ENCODE measurements at regions not wholly inside any gene's neighbourhood (a gene's known extent, or its start where the extent isn't known, plus 50 kb on each side); places are given as distances from the start of the nearest gene placed in this dataset.

DNA sequence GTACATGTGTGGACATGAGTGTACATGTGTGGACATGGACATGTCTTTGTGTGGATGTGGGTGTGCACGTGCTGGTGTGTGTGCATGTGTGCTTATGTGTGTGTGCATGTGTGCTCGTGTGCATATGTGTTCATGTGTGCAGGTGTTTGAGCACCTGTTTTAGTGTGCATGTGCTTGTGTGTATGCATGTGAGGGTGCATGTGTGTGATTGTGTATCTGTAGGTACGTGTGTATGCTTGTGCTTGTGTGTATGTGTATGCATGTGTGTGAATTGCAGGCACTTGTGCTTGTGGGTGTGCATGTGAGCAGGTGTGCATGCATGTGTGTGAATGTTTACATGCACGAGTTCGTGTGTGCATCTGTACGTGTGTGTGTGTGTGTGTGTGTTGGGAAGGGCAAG, 300.6 kb upstream of the EEF2KMT start:
- Mint-ChIP-seq H3K4me3 (ENCODE audit: unreplicated experiment) (no peak overlapping the region), H3K27me3 (ENCODE audit: low read depth) (peaks cover 5% of the 10 kb centered on the region), H3K27ac (ENCODE audit: unreplicated experiment) (no peak overlapping the region), H3K9me3 (ENCODE audit: low read depth) (peaks cover 18% of the 10 kb centered on the region), H3K36me3 (ENCODE audit: low read depth) (no peaks in the 10 kb centered on the region), H3K4me1 (ENCODE audit: low read depth) (no peaks in the 10 kb centered on the region)
- TF ChIP-seq, protein P1, sequence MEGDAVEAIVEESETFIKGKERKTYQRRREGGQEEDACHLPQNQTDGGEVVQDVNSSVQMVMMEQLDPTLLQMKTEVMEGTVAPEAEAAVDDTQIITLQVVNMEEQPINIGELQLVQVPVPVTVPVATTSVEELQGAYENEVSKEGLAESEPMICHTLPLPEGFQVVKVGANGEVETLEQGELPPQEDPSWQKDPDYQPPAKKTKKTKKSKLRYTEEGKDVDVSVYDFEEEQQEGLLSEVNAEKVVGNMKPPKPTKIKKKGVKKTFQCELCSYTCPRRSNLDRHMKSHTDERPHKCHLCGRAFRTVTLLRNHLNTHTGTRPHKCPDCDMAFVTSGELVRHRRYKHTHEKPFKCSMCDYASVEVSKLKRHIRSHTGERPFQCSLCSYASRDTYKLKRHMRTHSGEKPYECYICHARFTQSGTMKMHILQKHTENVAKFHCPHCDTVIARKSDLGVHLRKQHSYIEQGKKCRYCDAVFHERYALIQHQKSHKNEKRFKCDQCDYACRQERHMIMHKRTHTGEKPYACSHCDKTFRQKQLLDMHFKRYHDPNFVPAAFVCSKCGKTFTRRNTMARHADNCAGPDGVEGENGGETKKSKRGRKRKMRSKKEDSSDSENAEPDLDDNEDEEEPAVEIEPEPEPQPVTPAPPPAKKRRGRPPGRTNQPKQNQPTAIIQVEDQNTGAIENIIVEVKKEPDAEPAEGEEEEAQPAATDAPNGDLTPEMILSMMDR (IDR thresholded peaks at IDR 0.05), result no peak
- DNase-seq (ENCODE audit: low spot score), result no peak

DNA sequence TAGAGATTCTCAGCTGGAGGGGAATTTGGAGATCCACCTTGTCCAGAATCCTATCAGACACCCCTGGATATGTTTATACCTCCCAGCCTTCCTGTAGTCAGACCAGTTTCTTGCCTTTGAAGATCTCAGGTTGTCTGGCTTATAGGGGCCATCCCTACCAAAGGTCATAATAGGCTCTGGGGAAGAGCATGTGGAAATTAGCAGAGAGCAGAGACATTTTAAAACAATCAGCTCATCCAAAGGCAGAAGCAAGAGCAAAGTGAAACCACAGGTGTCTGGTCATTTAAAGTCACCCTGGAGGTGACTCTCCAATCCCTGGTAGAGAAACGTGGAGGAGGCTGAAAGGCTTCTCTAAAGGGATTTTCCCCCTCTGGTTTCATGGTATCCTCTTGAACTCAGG, 299.3 kb upstream of the EEF2KMT start:
- H3K4me3 Mint-ChIP-seq (ENCODE audit: unreplicated experiment), result no peak overlapping the region
- no peak for DNase-seq (ENCODE audit: low spot score)
- H3K36me3 Mint-ChIP-seq (ENCODE audit: low read depth), result no peaks in the 10 kb centered on the region
- no peaks in the 10 kb centered on the region for H3K4me1 Mint-ChIP-seq (ENCODE audit: low read depth)
- no peak overlapping the region for H3K27ac Mint-ChIP-seq (ENCODE audit: unreplicated experiment)
- peaks cover 20% of the 10 kb centered on the region for H3K9me3 Mint-ChIP-seq (ENCODE audit: low read depth)
- TF ChIP-seq, protein P1 (IDR thresholded peaks at IDR 0.05), result no peak
- peaks cover 5% of the 10 kb centered on the region for H3K27me3 Mint-ChIP-seq (ENCODE audit: low read depth)

DNA sequence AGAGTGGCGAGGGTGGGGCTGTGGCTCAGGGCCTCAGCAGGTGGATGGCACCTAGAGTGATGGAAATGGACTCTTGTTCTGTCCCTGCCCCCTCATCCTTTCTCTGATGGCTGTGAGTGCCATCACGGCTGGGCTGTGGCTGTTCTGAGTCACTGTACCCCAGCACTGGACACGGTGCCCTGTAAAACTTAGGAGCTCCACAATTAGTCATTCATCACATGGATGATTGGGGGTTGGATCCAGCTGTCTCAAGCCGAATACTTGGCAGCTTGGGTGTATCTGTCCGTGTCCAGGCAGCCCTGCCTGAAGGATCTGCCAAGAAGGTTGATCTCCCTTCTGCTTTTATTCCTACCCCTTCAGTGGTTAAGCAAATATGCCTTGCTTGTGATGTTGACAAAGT, 295.5 kb upstream of the EEF2KMT start:
- H3K9me3 Mint-ChIP-seq (ENCODE audit: low read depth), result peaks cover 20% of the 10 kb centered on the region
- no peak overlapping the region for H3K4me3 Mint-ChIP-seq (ENCODE audit: unreplicated experiment)
- no peak for DNase-seq (ENCODE audit: low spot score)
- no peaks in the 10 kb centered on the region for H3K4me1 Mint-ChIP-seq (ENCODE audit: low read depth)
- H3K36me3 Mint-ChIP-seq (ENCODE audit: low read depth), result no peaks in the 10 kb centered on the region
- H3K27me3 Mint-ChIP-seq (ENCODE audit: low read depth), result no peaks in the 10 kb centered on the region
- no peak overlapping the region for H3K27ac Mint-ChIP-seq (ENCODE audit: unreplicated experiment)
- TF ChIP-seq, protein P1 (IDR thresholded peaks at IDR 0.05), result no peak

DNA sequence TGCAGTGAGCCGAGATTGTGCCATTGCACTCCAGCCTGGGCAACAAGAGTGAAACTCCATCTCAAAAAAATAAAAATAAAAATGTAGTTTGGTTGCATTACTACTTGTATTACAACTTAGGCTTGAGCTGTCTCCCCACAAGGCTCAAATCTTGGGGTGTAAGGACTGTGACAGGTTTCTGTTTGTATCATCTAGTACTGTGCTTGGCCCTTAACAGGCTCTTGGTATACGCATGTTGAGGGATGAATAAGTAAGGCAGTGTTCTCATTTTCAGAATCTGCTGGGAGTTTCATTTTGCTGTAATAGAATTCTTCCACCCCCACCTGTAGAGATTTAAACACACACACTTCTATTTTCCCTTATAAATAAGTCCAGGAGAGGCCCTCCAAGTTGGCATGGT, 289.4 kb upstream of the EEF2KMT start:
- Mint-ChIP-seq H3K27ac (ENCODE audit: unreplicated experiment) (no peak overlapping the region), H3K36me3 (ENCODE audit: low read depth) (no peaks in the 10 kb centered on the region), H3K27me3 (ENCODE audit: low read depth) (no peaks in the 10 kb centered on the region), H3K4me3 (ENCODE audit: unreplicated experiment) (no peak overlapping the region), H3K9me3 (ENCODE audit: low read depth) (peaks cover 22% of the 10 kb centered on the region), H3K4me1 (ENCODE audit: low read depth) (no peaks in the 10 kb centered on the region)
- no peak for DNase-seq (ENCODE audit: low spot score)
- TF ChIP-seq, protein P1 (IDR thresholded peaks at IDR 0.05), result no peak

DNA sequence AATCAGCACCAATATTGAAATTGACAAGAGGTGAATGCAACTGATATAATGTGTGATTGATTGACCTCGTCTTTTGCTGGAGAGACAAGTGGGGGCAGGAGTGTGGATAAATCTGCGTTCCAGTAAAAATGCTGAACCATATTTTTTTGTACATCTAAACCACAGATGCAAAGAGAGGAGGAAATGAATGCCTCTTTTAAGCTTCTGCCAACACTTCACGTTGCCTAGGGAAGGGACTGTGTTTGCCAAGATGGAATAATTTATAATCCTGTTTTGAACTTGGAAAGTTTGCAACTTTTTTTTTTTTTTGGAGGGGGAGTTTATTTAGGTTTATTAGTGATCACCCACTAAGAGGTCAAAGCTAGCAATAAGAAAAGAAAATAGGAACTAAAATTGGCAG, 288.2 kb upstream of the EEF2KMT start:
- Mint-ChIP-seq H3K4me1 (ENCODE audit: low read depth) (no peaks in the 10 kb centered on the region), H3K36me3 (ENCODE audit: low read depth) (no peaks in the 10 kb centered on the region), H3K27ac (ENCODE audit: unreplicated experiment) (no peak overlapping the region), H3K9me3 (ENCODE audit: low read depth) (peaks cover 17% of the 10 kb centered on the region), H3K4me3 (ENCODE audit: unreplicated experiment) (no peak overlapping the region), H3K27me3 (ENCODE audit: low read depth) (no peaks in the 10 kb centered on the region)
- TF ChIP-seq, protein P1 (IDR thresholded peaks at IDR 0.05), result no peak
- no peak for DNase-seq (ENCODE audit: low spot score)

Measured in chondrocyte (in vitro differentiated cells).